HCEC 1CT (cell line): ENCODE measurements at regions not wholly inside any gene's neighbourhood (a gene's known extent, or its start where the extent isn't known, plus 50 kb on each side); places are given as distances from the start of the nearest gene placed in this dataset.
"Not testable (repeated sequence)": the region's sequence is repeated elsewhere in the genome, so short reads cannot be mapped to it uniquely, and the experiment has no call there.

Source experiments
- DNase-seq: peaks from one replicate; pipeline ENCODE4 v3.0.0-alpha.2; 2017

DNA sequence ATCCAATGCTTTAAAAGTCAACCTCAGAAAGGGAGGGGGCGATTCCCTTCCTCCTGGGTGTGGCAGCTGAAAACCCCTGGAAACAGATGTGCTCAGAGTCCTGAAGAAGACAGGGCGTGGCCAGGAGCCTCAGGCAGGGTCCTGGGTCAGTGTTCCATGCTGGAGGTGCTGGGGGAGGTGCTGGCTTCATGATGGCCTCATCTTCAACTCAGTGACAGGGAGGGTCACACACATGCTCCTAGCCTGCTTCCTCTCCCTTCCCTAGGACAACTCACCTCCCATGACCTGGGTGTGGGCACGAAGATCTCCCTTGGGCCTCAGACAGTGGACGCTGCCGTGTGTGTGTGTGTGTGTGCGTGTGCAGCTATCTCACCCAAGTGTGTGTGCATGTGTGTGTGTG, 245.6 kb upstream of the B3GAT1 start:
- DNase-seq: no peak

GRCh38 chr11:134656861-134657540, 245.0 kb upstream of the B3GAT1 start:
- no peak for DNase-seq

DNA sequence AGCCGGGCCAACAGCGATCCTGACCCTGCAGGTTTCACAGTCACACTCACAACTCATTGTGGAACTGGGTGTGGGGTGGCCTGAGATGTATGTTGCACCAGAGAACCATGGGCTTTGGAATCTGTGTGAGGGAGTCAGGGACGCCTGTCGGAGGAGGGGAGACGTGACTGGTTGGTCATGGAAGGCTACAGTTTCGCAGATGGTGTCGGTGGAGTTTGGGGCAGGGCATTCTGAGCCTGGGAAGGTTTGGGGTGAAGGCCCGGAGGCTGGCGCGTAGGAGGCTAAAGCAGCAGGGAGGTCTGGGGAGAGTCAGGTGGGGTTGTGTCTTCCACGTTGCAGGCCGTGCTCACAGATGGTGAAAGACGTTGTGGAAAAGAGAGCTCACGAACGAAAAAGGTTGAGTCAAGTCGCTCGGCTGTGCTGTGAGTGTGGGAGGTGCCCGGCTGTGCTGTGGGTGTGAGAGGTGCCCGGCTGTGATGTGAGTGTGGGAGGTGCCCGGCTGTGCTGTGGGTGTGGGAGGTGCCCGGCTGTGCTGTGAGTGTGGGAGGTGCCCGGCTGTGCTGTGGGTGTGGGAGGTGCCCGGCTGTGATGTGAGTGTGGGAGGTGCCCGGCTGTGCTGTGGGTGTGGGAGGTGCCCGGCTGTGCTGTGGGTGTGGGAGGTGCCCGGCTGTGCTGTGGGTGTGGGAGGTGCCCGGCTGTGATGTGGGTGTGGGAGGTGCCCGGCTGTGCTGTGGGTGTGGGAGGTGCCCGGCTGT, 244.2 kb upstream of the B3GAT1 start:
- not testable (repeated sequence) for DNase-seq

- DNase-seq: no peak
Measured at GRCh38 chr11:134655189-134655989, 243.3 kb upstream of the B3GAT1 start.

DNA sequence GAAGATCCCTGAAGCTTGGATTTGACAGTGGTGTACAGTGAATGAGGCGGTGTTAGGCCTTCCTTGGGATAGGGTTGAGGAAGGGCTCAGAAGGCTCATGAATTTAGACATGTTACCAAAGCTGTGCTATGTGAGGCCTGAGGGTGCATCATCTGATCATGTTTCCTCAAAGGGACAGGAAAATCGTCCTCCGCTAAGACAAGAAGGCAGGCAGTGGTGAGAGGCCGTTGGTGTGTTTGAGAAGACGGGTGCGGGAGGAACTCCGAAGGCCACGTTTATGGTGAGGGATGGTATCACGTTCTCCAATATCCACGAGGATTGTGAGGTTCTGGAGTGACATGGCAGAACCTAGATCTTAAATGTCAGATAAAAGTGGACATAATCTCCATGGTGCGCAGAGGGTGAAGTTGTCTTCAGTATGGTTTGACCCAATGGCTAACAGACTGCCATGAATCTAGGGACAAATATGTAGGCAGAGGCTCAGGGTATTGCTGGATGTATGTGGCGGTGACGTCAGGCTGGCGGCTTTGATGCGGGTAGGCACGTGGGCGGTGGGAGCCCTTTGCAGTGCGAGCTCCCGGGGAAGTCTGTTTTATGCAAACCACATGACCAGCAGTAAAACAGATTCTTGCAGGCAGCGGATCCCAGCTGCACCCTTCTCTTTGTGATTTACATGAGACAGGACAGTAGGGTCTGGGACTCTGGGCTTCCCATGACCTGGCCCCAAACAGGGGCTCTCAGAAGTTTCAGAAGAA, 242.3 kb upstream of the B3GAT1 start:
- no peak for DNase-seq

DNA sequence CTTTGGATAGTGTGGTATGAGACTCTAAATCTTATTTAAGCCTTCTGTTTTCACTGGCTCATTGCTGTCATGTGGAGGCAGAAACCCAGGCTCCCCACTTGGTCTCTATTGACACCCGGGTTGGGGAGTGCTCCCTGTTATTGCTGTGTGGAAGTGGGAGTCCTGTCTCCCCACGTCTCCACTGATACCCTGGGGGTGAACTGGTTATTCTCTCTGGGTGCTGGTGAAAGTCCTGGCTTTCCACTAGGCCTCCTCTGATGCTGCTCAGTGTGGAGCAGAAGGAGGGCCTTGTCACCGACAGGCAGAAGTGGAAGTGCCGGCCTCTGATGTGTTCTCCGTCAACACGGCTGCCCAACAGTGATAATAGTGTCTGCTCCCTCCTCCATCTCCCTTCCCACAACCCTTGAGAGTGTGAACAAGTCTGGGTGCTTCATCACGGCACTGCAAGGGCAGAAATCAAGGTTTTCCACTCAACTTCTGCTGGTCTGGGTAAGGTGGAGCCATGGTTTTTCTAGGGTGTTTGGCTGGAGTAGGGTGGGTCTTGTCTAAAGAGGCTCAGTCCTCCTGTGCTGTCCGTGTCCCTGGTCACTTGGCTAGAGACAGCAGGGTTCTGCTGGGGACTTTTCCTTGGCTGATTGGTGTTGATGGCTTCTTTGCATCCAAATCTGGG, 240.7 kb upstream of the B3GAT1 start:
- DNase-seq: no peak

DNA sequence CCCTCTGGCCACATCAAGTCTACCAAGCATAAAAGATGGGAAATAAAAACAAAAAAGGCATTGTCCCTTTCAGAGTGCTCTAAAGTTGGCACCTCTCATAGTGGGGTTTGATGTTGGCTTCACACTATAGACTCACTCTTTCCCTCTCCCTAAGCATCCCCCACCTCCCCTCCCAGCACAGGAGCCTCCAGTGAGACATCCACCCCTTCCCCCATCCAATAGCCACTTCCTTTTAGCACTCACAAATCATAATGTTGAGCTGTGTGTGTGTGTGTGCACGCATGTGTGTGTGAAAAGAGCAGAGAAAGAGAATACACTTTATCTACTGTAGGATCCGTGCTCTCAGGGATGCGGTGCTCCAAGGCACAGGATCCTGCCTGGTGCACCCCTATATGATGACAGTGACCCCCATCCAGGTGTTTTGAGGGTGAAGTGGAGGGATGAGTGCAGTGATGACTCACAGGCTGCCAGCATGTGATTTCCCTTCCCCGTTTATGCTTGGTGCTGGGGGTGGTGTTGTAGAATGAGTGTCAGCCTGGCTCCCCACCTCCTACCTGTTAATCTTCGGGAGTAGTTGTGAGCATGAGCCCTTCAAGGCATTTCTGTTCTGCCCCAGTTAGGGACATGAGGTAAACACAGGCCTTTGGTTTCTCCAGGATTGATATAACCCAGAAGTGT, 235.2 kb upstream of the B3GAT1 start:
- no peak for DNase-seq

DNA sequence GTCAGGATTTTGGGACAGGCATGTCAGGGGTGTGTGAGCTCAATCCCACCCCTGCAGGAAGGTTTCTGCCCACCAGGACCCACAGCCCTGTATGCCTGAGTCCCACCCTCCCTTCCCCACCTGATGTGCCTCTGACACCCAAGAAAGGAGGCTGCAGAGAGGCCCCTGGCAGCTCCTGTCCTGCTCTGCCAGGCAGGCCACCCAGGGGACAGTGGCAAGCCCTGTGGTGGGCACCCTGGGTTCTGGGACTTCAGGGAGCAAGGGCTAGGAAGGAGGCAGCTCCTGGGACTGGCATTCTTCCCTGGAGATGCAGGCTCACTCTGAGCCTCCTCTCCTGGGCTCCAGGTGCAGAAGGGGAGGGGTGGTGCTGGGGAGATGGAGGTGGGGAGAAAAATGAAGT, 234.5 kb upstream of the B3GAT1 start:
- no peak for DNase-seq

DNA sequence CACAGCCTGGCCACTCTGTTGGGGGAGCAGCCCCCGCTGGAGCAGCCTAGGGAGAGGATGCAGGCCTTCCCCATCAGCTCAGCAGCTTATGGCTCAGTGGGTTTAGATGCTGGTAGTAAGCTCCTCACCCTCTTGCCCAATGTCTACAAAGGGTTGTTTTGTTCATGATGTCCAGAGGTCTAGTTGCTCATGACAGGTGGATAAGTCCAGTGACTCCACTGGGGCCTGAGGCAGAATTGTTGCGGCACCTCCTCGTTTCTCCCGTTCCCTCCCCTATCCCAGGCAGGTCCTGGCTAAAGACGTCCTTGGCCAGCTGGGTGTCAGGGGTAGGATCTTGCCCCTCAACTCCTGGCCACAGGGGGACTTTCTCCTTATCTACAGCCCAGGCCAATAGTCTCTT, 233.5 kb upstream of the B3GAT1 start:
- no peak for DNase-seq

DNA sequence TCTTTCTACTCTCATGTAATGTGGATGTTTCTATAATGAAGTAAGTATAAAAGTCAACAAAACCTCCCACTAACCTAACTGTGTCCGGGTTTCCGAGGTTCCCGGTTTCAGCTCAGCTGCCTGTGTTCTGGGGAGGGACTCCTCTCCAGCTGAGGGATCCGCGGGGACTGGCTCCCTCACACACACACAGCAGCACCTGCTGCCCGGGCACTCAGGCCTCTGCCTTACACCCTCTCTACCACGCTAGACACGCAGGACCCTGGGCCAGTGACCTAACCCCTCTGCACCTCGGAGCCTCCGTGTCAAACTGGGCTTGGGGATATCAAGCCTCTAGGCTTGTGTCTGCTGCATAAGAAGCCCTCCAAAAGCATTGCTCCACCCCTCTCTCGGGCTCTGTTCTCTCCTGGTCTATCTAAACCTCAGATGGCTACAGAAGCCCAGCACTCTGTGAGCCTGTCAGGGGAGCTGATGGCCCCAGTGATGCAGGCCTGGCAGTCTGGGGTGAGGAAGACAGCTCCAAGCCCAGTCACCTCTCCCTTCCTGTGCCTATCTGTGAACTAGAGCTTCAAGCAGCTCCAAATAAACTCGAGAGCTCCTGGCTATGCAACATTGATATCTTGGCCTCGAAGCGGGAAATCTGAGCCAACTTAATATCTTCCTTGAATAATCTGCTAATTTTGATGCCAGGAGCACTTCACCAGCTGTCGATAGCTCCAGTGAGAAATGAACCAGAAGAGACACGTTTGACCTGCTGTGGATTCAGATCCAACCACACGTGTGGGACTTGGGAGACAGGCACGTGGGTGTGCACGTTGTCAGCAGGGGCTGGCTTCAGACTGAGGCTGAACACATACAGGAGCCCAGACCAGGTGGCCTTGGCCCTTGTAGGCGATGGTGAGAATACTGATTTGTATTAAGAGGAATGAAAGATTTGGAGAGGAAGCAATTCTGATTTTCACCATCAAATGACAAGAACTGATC, 232.7 kb upstream of the B3GAT1 start:
- DNase-seq: no peak

GRCh38 chr11:134643115-134644012, 231.3 kb upstream of the B3GAT1 start:
- DNase-seq: no peak

DNA sequence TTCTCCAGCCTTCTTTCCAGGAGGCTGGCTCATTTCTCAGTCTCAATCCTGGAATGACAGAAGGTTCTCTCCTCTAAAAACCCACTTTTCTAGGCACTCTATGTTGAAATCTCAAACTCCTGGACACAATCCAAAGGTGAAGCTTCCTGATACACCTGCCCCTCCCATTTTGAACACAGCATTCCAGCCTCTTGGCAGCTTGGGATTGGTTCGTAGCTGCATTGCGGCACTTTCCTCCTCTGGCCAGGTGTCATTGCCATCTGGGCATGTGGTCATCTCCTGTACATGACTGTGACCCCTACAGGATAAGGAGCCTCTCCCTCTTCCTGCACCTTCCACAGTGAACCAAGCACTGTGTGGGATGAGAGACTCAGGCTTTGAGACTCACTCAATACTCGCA, 230.2 kb upstream of the B3GAT1 start:
- no peak for DNase-seq

DNA sequence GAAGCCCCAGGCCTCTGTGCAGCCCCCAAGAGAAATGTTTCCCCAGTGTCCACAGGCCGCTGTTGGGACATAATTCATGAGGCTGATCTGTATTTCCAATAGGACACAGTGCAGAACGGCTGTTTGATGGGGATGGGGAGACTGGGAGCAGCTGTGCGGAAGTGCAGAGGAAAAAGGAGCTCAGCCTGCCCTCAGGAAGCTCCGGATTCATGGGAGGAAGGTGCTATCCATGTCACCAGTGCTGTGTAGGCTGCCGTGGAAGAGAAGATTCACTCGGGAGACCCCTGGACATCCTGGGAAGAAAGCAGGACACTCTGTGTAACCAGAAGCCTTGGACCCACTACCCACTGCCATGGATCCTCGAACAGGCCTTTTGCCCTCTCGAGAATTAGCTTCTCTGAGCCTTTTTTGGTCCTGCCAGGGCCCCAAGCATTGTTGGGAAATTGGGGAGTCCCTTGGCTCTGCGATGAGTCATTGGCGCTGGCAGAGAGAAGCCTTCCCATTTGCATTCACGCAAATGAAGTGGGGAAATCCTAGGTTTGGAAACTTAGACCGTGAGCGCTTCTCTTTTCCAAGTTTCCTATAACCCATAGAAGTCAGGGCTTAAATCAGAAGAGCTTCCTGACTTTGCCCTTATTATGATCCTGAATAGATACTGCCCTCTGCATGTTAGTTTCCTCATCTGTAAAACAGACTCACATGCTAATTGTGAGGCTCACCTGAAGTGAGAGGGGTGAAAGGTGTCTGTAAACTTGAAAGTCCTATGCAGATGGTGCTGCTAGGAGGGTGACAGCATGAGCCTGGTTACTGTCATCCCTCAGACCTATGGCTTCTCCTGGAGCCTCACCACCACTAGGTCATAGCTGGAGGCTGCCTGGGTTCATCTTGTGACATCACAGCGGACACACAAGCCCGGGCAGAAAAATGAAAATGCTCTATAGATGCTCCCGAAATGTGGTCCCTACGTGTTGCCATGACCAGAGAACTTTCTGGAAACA, 229.2 kb upstream of the B3GAT1 start:
- no peak for DNase-seq

GRCh38 chr11:134640536-134640935, 228.5 kb upstream of the B3GAT1 start:
- no peak for DNase-seq

GRCh38 chr11:134639586-134640330, 227.7 kb upstream of the B3GAT1 start:
- DNase-seq: no peak

GRCh38 chr11:134638796-134639430, 226.9 kb upstream of the B3GAT1 start:
- DNase-seq: no peak
